IPS DF 6.9 (cell line): ENCODE measurements at regions not wholly inside any gene's neighbourhood (a gene's known extent, or its start where the extent isn't known, plus 50 kb on each side); places are given as distances from the start of the nearest gene placed in this dataset.
"Not testable (repeated sequence)": the region's sequence is repeated elsewhere in the genome, so short reads cannot be mapped to it uniquely, and the experiment has no call there.

Experiments used
- DNase-seq: peaks from one replicate; pipeline ENCODE4 v3.0.0-alpha.2; 2013; ENCODE audit warnings: low read depth, low spot score
- H3K27ac ChIP-seq: one replicate; pipeline ENCODE4 v1.5.1; 2013; ENCODE audit warnings: low read length, control low read depth
- H3K27me3 ChIP-seq: 2 replicates; pipeline ENCODE4 v1.6.1; 2013; ENCODE audit warnings: mild to moderate bottlenecking, low read length; ENCODE audit not compliant: control insufficient read depth, insufficient read depth
- H3K36me3 ChIP-seq: 2 replicates; pipeline ENCODE4 v1.6.1; 2013; ENCODE audit warnings: low read length; ENCODE audit not compliant: control insufficient read depth, insufficient read depth
- H3K4me1 ChIP-seq: 2 replicates; pipeline ENCODE4 v1.6.1; 2013; ENCODE audit warnings: low read length; ENCODE audit not compliant: control insufficient read depth, insufficient read depth
- H3K4me3 ChIP-seq: 2 replicates; pipeline ENCODE4 v1.5.1; 2013; ENCODE audit warnings: mild to moderate bottlenecking, low read length
- H3K9me3 ChIP-seq: 2 replicates; pipeline ENCODE4 v1.6.1; 2013; ENCODE audit warnings: low read length, inconsistent platforms; ENCODE audit not compliant: control insufficient read depth, insufficient read depth
- WGBS: extraction: QIAGEN DNeasy Blood & Tissue Kit; methylation state at CpG from one replicate; pipeline ENCODE4 v1.1.7; 2013; ENCODE audit warnings: mixed read lengths, missing lambda C conversion rate; ENCODE audit not compliant: insufficient read length, insufficient coverage; 5-methylcytosine and 5-hydroxymethylcytosine counted together

DNA sequence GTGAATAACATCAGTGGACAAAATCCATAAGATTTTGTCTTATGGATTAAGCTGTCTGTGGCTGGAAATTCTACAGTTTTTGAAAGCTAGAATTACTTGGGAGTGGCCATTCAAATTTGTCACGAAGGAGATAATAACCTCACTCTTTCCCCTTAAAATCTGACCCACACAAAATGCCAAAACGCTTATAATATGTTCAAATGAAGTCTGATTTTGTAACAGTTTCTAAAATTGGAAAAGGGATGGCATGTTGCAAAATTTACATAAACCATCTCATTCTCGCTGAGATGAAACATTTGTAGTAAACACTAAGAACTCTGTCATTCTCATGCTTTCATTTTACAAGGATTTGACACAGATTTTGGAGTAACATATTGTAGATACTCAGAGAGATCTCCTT lies 112.7 kb downstream of the GJA1 start:
- DNase-seq: no peak
- no peak overlapping the region for H3K27ac ChIP-seq
- H3K9me3 ChIP-seq: no peaks in the 10 kb centered on the region
- no CpG with 5 or more reads among the region's 3 CpGs for WGBS
- no peaks in the 10 kb centered on the region for H3K36me3 ChIP-seq
- no peaks in the 10 kb centered on the region for H3K27me3 ChIP-seq
- no peak overlapping the region for H3K4me3 ChIP-seq
- no peaks in the 10 kb centered on the region for H3K4me1 ChIP-seq

GRCh38 chr6:121549736-121550135 lies 114.3 kb downstream of the GJA1 start:
- Histone ChIP-seq H3K36me3 (no peaks in the 10 kb centered on the region), H3K27ac (no peak overlapping the region), H3K9me3 (no peaks in the 10 kb centered on the region), H3K4me1 (no peaks in the 10 kb centered on the region), H3K27me3 (no peaks in the 10 kb centered on the region), H3K4me3 (no peak overlapping the region)
- DNase-seq: no peak
- WGBS: no CpG with 5 or more reads among the region's 3 CpGs

DNA sequence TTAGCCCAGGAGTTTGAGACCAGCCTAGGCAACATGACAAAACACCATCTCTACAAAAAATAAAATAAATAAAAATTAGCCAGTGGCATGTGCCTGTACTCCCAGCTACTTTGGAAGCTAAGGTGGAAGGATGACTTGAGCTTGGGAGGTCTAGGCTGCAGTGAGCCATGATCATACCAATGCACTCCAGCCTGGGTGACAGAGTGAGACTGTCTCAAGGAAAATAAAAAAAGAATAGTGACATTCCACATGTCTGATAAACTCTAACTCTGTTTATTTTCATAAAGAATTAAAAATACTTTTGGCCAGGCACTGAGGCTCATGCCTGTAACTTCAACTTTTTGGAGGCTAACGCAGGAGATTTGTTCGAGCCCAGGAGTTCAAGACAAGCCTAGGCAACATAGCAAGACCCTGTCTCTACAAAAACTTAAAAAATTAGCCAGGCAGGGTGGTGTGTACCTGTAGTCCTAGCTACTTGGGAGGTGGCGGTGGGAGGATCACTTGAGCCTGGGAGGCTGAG lies 115.1 kb downstream of the GJA1 start:
- WGBS: no CpG with 5 or more reads among the region's 3 CpGs
- Histone ChIP-seq H3K4me1 (no peaks in the 10 kb centered on the region), H3K9me3 (no peaks in the 10 kb centered on the region)

DNA sequence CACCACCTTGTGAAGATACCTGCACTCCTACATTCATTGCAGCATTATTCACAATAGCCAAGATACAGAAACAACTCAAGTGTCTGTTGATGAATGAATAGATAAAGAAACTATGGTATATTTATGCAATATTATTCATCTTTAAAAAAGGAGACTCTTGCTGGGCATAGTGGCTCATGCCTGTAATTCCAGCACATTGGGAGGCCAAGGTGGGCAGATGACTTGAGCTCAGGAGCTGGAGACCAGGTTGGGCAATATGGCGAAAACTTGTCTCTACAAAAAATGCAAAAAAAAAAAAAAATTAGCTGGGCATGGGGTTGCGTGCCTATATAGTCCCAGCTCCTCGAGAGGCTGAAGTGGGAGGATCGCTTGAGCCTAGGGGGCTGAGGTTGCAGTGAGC lies 119.8 kb downstream of the GJA1 start:
- no peak overlapping the region for H3K27ac ChIP-seq
- WGBS: no CpG with 5 or more reads among the region's 4 CpGs
- no peaks in the 10 kb centered on the region for H3K36me3 ChIP-seq
- no peak for DNase-seq
- no peaks in the 10 kb centered on the region; the same call in 1 of the 2 replicates for H3K4me1 ChIP-seq
- H3K4me3 ChIP-seq: no peak overlapping the region
- H3K9me3 ChIP-seq: no peaks in the 10 kb centered on the region
- H3K27me3 ChIP-seq: no peaks in the 10 kb centered on the region

More for the DNA sequence above, 115.1 kb downstream of the GJA1 start:
- Histone ChIP-seq H3K27ac (no peak overlapping the region), H3K27me3 (no peaks in the 10 kb centered on the region), H3K4me3 (no peak overlapping the region), H3K36me3 (no peaks in the 10 kb centered on the region)
- no peak for DNase-seq

DNA sequence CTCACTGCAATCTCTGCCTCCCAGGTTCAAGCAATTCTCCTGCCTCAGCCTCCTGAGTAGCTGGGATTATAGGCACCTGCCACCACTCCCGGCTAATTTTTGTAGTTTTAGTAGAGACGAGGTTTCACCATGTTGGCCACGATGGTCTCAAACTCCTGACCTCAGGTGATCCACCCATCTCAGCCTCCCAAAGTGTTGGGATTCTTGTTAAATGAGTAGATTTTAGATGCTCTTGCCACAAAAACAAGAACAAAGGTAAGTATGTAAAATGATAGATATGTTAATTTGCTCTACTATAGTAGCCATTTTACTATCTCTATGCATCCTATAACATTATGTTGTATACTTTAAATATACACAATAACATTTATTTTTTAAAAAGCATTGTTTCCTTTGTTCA lies 120.7 kb downstream of the GJA1 start:
- not testable (repeated sequence) for H3K4me3 ChIP-seq, H3K9me3 ChIP-seq, H3K4me1 ChIP-seq, DNase-seq, H3K27ac ChIP-seq, H3K36me3 ChIP-seq, H3K27me3 ChIP-seq
- no CpG with 5 or more reads among the region's 3 CpGs for WGBS

GRCh38 chr6:121557146-121557940 lies 121.9 kb downstream of the GJA1 start:
- no CpG with 5 or more reads among the region's 2 CpGs for WGBS

GRCh38 chr6:121559611-121560269 lies 124.3 kb downstream of the GJA1 start:
- H3K36me3 ChIP-seq: no peaks in the 10 kb centered on the region
- H3K4me1 ChIP-seq: no peaks in the 10 kb centered on the region; the same call in 1 of the 2 replicates
- H3K27me3 ChIP-seq: no peaks in the 10 kb centered on the region
- H3K4me3 ChIP-seq: no peak overlapping the region
- no CpG with 5 or more reads among the region's 3 CpGs for WGBS
- H3K9me3 ChIP-seq: no peaks in the 10 kb centered on the region
- DNase-seq: no peak
- H3K27ac ChIP-seq: no peak overlapping the region

More at GRCh38 chr6:121557146-121557940, 121.9 kb downstream of the GJA1 start:
- H3K36me3 ChIP-seq: no peaks in the 10 kb centered on the region
- no peaks in the 10 kb centered on the region for H3K27me3 ChIP-seq
- H3K9me3 ChIP-seq: no peaks in the 10 kb centered on the region
- H3K4me1 ChIP-seq: no peaks in the 10 kb centered on the region; the same call in 1 of the 2 replicates
- H3K27ac ChIP-seq: no peak overlapping the region
- DNase-seq: no peak
- H3K4me3 ChIP-seq: no peak overlapping the region

GRCh38 chr6:121560476-121560875 lies 125.0 kb downstream of the GJA1 start:
- no peak overlapping the region for H3K4me3 ChIP-seq
- H3K27ac ChIP-seq: no peak overlapping the region
- no peaks in the 10 kb centered on the region for H3K27me3 ChIP-seq
- H3K4me1 ChIP-seq: no peaks in the 10 kb centered on the region; the same call in 1 of the 2 replicates
- H3K36me3 ChIP-seq: no peaks in the 10 kb centered on the region
- H3K9me3 ChIP-seq: no peaks in the 10 kb centered on the region
- DNase-seq: no peak

DNA sequence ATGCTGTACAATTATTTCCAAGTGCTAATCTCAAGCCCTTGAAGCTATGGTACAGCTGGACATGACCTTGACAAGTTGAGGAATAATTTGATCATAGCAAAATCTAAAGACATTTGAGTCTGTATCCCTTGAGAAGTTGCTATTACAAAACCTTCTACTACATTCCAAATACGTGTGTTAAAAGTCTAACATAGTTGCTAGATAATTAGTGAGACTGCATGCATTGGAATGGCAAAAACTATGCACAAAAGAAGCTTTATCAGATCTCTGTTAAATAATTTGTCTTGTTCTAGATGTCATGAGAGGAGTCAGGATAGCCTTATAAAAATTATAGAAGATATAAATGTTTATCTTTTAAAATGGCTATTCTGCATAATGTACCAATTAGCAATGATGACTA lies 127.8 kb downstream of the GJA1 start:
- Histone ChIP-seq H3K4me1 (no peaks in the 10 kb centered on the region), H3K4me3 (no peak overlapping the region), H3K27me3 (no peaks in the 10 kb centered on the region), H3K27ac (no peak overlapping the region), H3K9me3 (no peaks in the 10 kb centered on the region), H3K36me3 (no peaks in the 10 kb centered on the region)
- no peak for DNase-seq
- WGBS: no CpG with 5 or more reads among the region's 1 CpG

- H3K9me3 ChIP-seq, H3K36me3 ChIP-seq, H3K4me3 ChIP-seq, H3K27me3 ChIP-seq, DNase-seq, H3K4me1 ChIP-seq, H3K27ac ChIP-seq: not testable (repeated sequence)
- no CpG with 5 or more reads among the region's 5 CpGs for WGBS
Observed at GRCh38 chr6:121564529-121564928, 129.1 kb downstream of the GJA1 start.
